Vagina (tissue), 2 donors: ENCODE measurements at regions not wholly inside any gene's neighbourhood (a gene's known extent, or its start where the extent isn't known, plus 50 kb on each side); places are given as distances from the start of the nearest gene placed in this dataset.

ENCODE experiments used
- CTCF ChIP-seq, 3 experiments: fragments of 450-650 bp in 2 of 3; fragments of 200-600 bp in 1 of 3; sonication (generic) in 1 of 3; IDR thresholded peaks; one replicate each; pipeline ENCODE4 v1.5.1; 2017 to 2019; ENCODE audit warnings: antibody characterized with exemption in 3 of 3, mild to moderate bottlenecking in 2 of 3, moderate library complexity in 2 of 3
- POLR2A ChIP-seq, 2 donors: fragments of 450-650 bp; IDR thresholded peaks; one replicate each; pipeline ENCODE4 v1.6.1; 2017; ENCODE audit warnings: antibody characterized with exemption in 2 of 2, mild to moderate bottlenecking in 2 of 2, moderate library complexity in 2 of 2
- POLR2AphosphoS5 ChIP-seq, 2 donors: sonication (generic); formaldehyde crosslinking; IDR thresholded peaks; one replicate each; pipeline ENCODE4 v1.9.0; 2017; ENCODE audit warnings: antibody characterized with exemption in 2 of 2, mild to moderate bottlenecking in 2 of 2, low read depth in 1 of 2; ENCODE audit not compliant: insufficient read depth in 1 of 2

- TF ChIP-seq POLR2AphosphoS5 (IDR thresholded peaks at IDR 0.05; ENCODE audit: insufficient read depth in 1 of 2, low read depth in 1 of 2) = no peak
- no peak for TF ChIP-seq CTCF (IDR thresholded peaks at IDR 0.05)
- no peak for TF ChIP-seq POLR2A (IDR thresholded peaks at IDR 0.05)
Measured at GRCh38 chr1:60753036-60753900, 329.1 kb upstream of the NFIA start.
